A549 (cell line): ENCODE measurements at regions not wholly inside any gene's neighbourhood (a gene's known extent, or its start where the extent isn't known, plus 50 kb on each side); places are given as distances from the start of the nearest gene placed in this dataset.

Source experiments
- ATAC-seq, 2 experiments: fragments of 200-7000 bp in 1 of 2; fragments of >200 bp in 1 of 2; cut with Nextera tagmentation in 1 of 2; cut with Tn5 transposase in 1 of 2; 3 replicates each; pipeline versions ENCODE4 v1.8.0 to v1.9.1; 2018 to 2020; ENCODE audit warnings: mild to moderate bottlenecking in 1 of 2, moderate library complexity in 1 of 2
- CTCF ChIA-PET: fragments of 300-600 bp; sonication (Branson Sonifier 250); formaldehyde crosslinking; extraction: SDS; loops from one replicate; lab custom pipeline; 2021; ENCODE audit warnings: antibody characterized with exemption, inconsistent platforms; lab: Yijun Ruan, JAX
- POLR2A ChIA-PET: fragments of 350-600 bp; formaldehyde crosslinking; extraction: SDS; loops from one replicate; lab custom pipeline; 2021; ENCODE audit warnings: antibody characterized with exemption, inconsistent platforms; lab: Yijun Ruan, JAX
- DNase-seq, 2 experiments: peaks; one replicate each; pipeline versions ENCODE4 v3.0.0 to v3.0.0-alpha.2; 2011 to 2016; ENCODE audit warnings: low read depth in 1 of 2, low spot score in 1 of 2
- FAIRE-seq: peaks from 2 replicates; lab custom pipeline; 2011; peaks lifted over from hg19 to GRCh38; lab: Jason Lieb, UNC
- H3K27ac ChIP-seq, 2 experiments: fragments of >200 bp; sonication (Bioruptor Twin); formaldehyde crosslinking; 3 replicates each; pipeline ENCODE4 v1.5.1; 2016 to 2017
- H3K4me1 ChIP-seq: fragments of >200 bp; sonication (Bioruptor Twin); formaldehyde crosslinking; 3 replicates; pipeline ENCODE4 v1.6.1; 2016
- H3K4me2 ChIP-seq: fragments of >200 bp; sonication (Bioruptor Twin); formaldehyde crosslinking; 3 replicates; pipeline ENCODE4 v1.6.1; 2016
- H3K4me3 ChIP-seq: fragments of >200 bp; sonication (Bioruptor Twin); formaldehyde crosslinking; 3 replicates; pipeline ENCODE4 v1.5.1; 2016
- H3K9me3 ChIP-seq: fragments of >200 bp; sonication (Bioruptor Twin); formaldehyde crosslinking; 3 replicates; pipeline ENCODE4 v1.6.1; 2016
- CBX2 ChIP-seq: fragments of 200-600 bp; sonication (generic); IDR thresholded peaks from 2 replicates; pipeline ENCODE4 v1.6.1; 2016; ENCODE audit warnings: low read depth, mild to moderate bottlenecking, borderline replicate concordance
- CEBPB ChIP-seq, 2 experiments: fragments of >200 bp in 1 of 2; sonication (Bioruptor Twin) in 1 of 2; formaldehyde crosslinking in 1 of 2; IDR thresholded peaks; 2 replicates each; pipeline ENCODE4 v1.6.1; 2012 to 2016
- CHD2 ChIP-seq: fragments of 150-350 bp; IDR thresholded peaks from 2 replicates; pipeline ENCODE4 v1.6.1; 2014; ENCODE audit warnings: low read length; ENCODE audit not compliant: partially characterized antibody
- CTCF ChIP-seq: fragments of >200 bp; sonication (Bioruptor Twin); formaldehyde crosslinking; IDR thresholded peaks from 3 replicates; pipeline ENCODE4 v1.5.1; 2016
- EHMT2 ChIP-seq: fragments of 200-600 bp; sonication (generic); IDR thresholded peaks from 2 replicates; pipeline ENCODE4 v1.6.1; 2016; ENCODE audit warnings: antibody characterized with exemption, low read depth, mild to moderate bottlenecking, moderate library complexity
- ESRRA ChIP-seq: fragments of 150-350 bp; IDR thresholded peaks from 2 replicates; pipeline ENCODE4 v1.6.1; 2014; ENCODE audit warnings: mild to moderate bottlenecking, low read length, borderline replicate concordance
- FOSB ChIP-seq: fragments of 250-450 bp; sonication (Bioruptor Pico); IDR thresholded peaks from 2 replicates; pipeline ENCODE4 v1.5.0; 2020; ENCODE audit warnings: mild to moderate bottlenecking, moderate library complexity
- HDAC2 ChIP-seq: fragments of 200-600 bp; sonication (generic); IDR thresholded peaks from 2 replicates; pipeline ENCODE4 v1.6.1; 2016
- HEYL ChIP-seq: fragments of 250-450 bp; sonication (Bioruptor Pico); IDR thresholded peaks from 2 replicates; pipeline ENCODE4 v1.8.0; 2021; ENCODE audit warnings: mild to moderate bottlenecking, moderate library complexity
- HOXB5 ChIP-seq: fragments of 250-450 bp; sonication (Bioruptor Pico); IDR thresholded peaks from 2 replicates; pipeline ENCODE4 v1.5.0; 2020; ENCODE audit warnings: mild to moderate bottlenecking, moderate library complexity
- JUNB ChIP-seq: fragments of >200 bp; sonication (Bioruptor Twin); formaldehyde crosslinking; IDR thresholded peaks from 2 replicates; pipeline ENCODE4 v1.6.1; 2016
- KDM5A ChIP-seq: fragments of 200-600 bp; sonication (generic); IDR thresholded peaks from 2 replicates; pipeline ENCODE4 v1.6.1; 2016; ENCODE audit warnings: antibody characterized with exemption, mild to moderate bottlenecking
- MAFK ChIP-seq: fragments of 450-650 bp; IDR thresholded peaks from 2 replicates; pipeline ENCODE4 v1.6.1; 2014; ENCODE audit not compliant: partially characterized antibody
- NPAS2 ChIP-seq: fragments of 250-450 bp; sonication (Bioruptor Pico); IDR thresholded peaks from 2 replicates; pipeline ENCODE4 v1.8.0; 2022; ENCODE audit warnings: mild to moderate bottlenecking, moderate library complexity, borderline replicate concordance
- PBX3 ChIP-seq: IDR thresholded peaks from 2 replicates; pipeline ENCODE4 v1.6.1; 2012
- POLR2A ChIP-seq: IDR thresholded peaks from 2 replicates; pipeline ENCODE4 v1.6.1; 2012; ENCODE audit warnings: mild to moderate bottlenecking, low read length
- RCOR1 ChIP-seq: fragments of 150-350 bp; IDR thresholded peaks from 2 replicates; pipeline ENCODE4 v1.6.1; 2014; ENCODE audit warnings: antibody characterized with exemption, low read length, low read depth
- REST ChIP-seq: fragments of 200-600 bp; sonication (generic); IDR thresholded peaks from 2 replicates; pipeline ENCODE4 v1.6.1; 2016; ENCODE audit warnings: antibody characterized with exemption, mild to moderate bottlenecking, moderate library complexity
- SMC3 ChIP-seq: fragments of >200 bp; sonication (Bioruptor Twin); formaldehyde crosslinking; IDR thresholded peaks from 3 replicates; pipeline ENCODE4 v1.6.1; 2018; ENCODE audit warnings: inconsistent platforms
- WGBS: methylation state at CpG from one replicate; pipeline ENCODE4 v1.1.6; 2017; ENCODE audit errors: missing lambda C conversion rate; 5-methylcytosine and 5-hydroxymethylcytosine counted together

- POLR2A ChIA-PET = no interaction called here
Measured at GRCh38 chr5:74519679-74520078, 120.8 kb downstream of the ENC1 start.

GRCh38 chr5:74519161-74519571, 121.4 kb downstream of the ENC1 start:
- no peak overlapping the region for H3K27ac ChIP-seq
- DNase-seq (peak in 1 of 2 experiments; percentile 11), ATAC-seq (no peak), FAIRE-seq (no peak)
- ChIA-PET CTCF (no interaction called here), POLR2A (no interaction called here)
- no peak overlapping the region for H3K4me2 ChIP-seq
- H3K4me3 ChIP-seq = no peak overlapping the region
- H3K4me1 ChIP-seq = peaks cover 10% of the 10 kb centered on the region; the same call in 2 of the 3 replicates
- H3K9me3 ChIP-seq = peaks cover 12% of the 10 kb centered on the region
- TF ChIP-seq SMC3 = no peak
- 65% methylated on average over 7 of the region's 7 CpGs for WGBS

More at GRCh38 chr5:74519679-74520078, 120.8 kb downstream of the ENC1 start:
- WGBS = 91% methylated on average over 4 of the region's 4 CpGs
- Histone ChIP-seq H3K4me1 (peaks cover 10% of the 10 kb centered on the region; the same call in 2 of the 3 replicates), H3K4me2 (no peak overlapping the region), H3K9me3 (peaks cover 17% of the 10 kb centered on the region), H3K4me3 (no peak overlapping the region), H3K27ac (no peak overlapping the region)
- DNase-seq (no peak), FAIRE-seq (no peak), ATAC-seq (no peak)
- CTCF ChIA-PET = no interaction called here
- no peak for TF ChIP-seq RCOR1
- TF ChIP-seq HDAC2 = no peak
- peak in 1 of 2 experiments; percentile 55; a peak in 2 of 4 replicates for TF ChIP-seq CEBPB (IDR thresholded peaks at IDR 0.05)

- DNase-seq = no peak
- CTCF ChIA-PET = interaction anchor here (1.0 kb wide), 1 partner anchor 10 kb away, joined by 3 read pairs; no protein-coding TSS in a partner anchor
- POLR2A ChIA-PET = interaction anchor here (1.0 kb wide), 1 partner anchor 26 kb away, joined by 3 read pairs; no protein-coding TSS in a partner anchor
- Histone ChIP-seq H3K4me2 (no peak overlapping the region), H3K4me3 (no peak overlapping the region), H3K4me1 (peaks cover 10% of the 10 kb centered on the region; the same call in 2 of the 3 replicates), H3K9me3 (peaks cover 4% of the 10 kb centered on the region), H3K27ac (no peak overlapping the region; a peak in 1 of 6 replicates)
- FAIRE-seq = no peak
- no peak for TF ChIP-seq NPAS2 (CRISPR knock-in tag)
- TF ChIP-seq HEYL (CRISPR knock-in tag) = no peak
- TF ChIP-seq RCOR1 = no peak
- no peak for TF ChIP-seq CEBPB (IDR thresholded peaks at IDR 0.05)
- no peak for TF ChIP-seq JUNB
- TF ChIP-seq FOSB (CRISPR knock-in tag) = no peak
- no peak for TF ChIP-seq REST
- no peak for TF ChIP-seq CHD2
- ATAC-seq = no peak
Measured at GRCh38 chr5:74517700-74518099, 122.8 kb downstream of the ENC1 start.

GRCh38 chr5:74516211-74516636, 124.3 kb downstream of the ENC1 start:
- POLR2A ChIA-PET = interaction anchor here (0.7 kb wide), 1 partner anchor 124 kb away, joined by 3 read pairs; no protein-coding TSS in a partner anchor
- no peak for FAIRE-seq
- Histone ChIP-seq H3K27ac (peak overlapping the region in 1 of 2 experiments; percentile 36; a peak in 1 of 6 replicates), H3K9me3 (no peaks in the 10 kb centered on the region), H3K4me2 (peak overlapping the region; percentile 37; the same call in 2 of the 3 replicates), H3K4me3 (no peak overlapping the region), H3K4me1 (peaks cover 10% of the 10 kb centered on the region; the same call in 2 of the 3 replicates)
- 44% methylated on average over 2 of the region's 2 CpGs for WGBS
- peak in 1 of 2 experiments; percentile 15 for DNase-seq
- CTCF ChIA-PET = no interaction called here
- TF ChIP-seq KDM5A = no peak
- TF ChIP-seq JUNB = 0 out of 2 replicates have a peak, but pooled peaks have one; percentile 10
- ATAC-seq = no peak

- no peak overlapping the region for H3K4me2 ChIP-seq
- DNase-seq (no peak), FAIRE-seq (no peak), ATAC-seq (no peak)
- ChIA-PET CTCF (no interaction called here), POLR2A (no interaction called here)
- H3K4me1 ChIP-seq = peaks cover 10% of the 10 kb centered on the region; the same call in 2 of the 3 replicates
- H3K27ac ChIP-seq = no peak overlapping the region; a peak in 1 of 6 replicates
- no peak overlapping the region for H3K4me3 ChIP-seq
- no peaks in the 10 kb centered on the region for H3K9me3 ChIP-seq
- WGBS = 58% methylated on average over 4 of the region's 4 CpGs
- TF ChIP-seq NPAS2 (CRISPR knock-in tag) = no peak
- no peak for TF ChIP-seq CTCF
- no peak for TF ChIP-seq CBX2
- TF ChIP-seq PBX3 = no peak
- TF ChIP-seq HOXB5 (CRISPR knock-in tag) = no peak
- no peak for TF ChIP-seq CHD2
- no peak for TF ChIP-seq MAFK
- TF ChIP-seq EHMT2 = no peak
- TF ChIP-seq SMC3 = no peak
- TF ChIP-seq POLR2A = no peak
- no peak for TF ChIP-seq JUNB
- TF ChIP-seq ESRRA = no peak
Measured at GRCh38 chr5:74514888-74515551, 125.5 kb downstream of the ENC1 start.
